Skeletal muscle tissue (tissue), 3 donors: ENCODE measurements at regions not wholly inside any gene's neighbourhood (a gene's known extent, or its start where the extent isn't known, plus 50 kb on each side); places are given as distances from the start of the nearest gene placed in this dataset.
A peak's percentile ranks its signal among the peaks of the same experiment; 100 is the strongest.
"Not testable (repeated sequence)": the region's sequence is repeated elsewhere in the genome, so short reads cannot be mapped to it uniquely, and the experiment has no call there.

ENCODE experiments used
- H3K27ac ChIP-seq: one replicate; pipeline ENCODE4 v1.7.0; 2013; ENCODE audit warnings: mild to moderate bottlenecking, low read depth, low read length, inconsistent platforms
- H3K27me3 ChIP-seq, 3 donors: one replicate each; pipeline ENCODE4 v1.7.0; 2013; ENCODE audit warnings: low read length in 3 of 3; ENCODE audit not compliant: control insufficient read depth in 3 of 3, insufficient read depth in 3 of 3
- H3K36me3 ChIP-seq, 3 donors: one replicate each; pipeline ENCODE4 v1.7.0; 2013; ENCODE audit warnings: low read length in 3 of 3; ENCODE audit not compliant: control insufficient read depth in 3 of 3, insufficient read depth in 3 of 3
- H3K4me1 ChIP-seq, 3 donors: one replicate each; pipeline ENCODE4 v1.7.0; 2013; ENCODE audit warnings: low read length in 3 of 3, mild to moderate bottlenecking in 3 of 3; ENCODE audit not compliant: control insufficient read depth in 3 of 3, insufficient read depth in 3 of 3
- H3K4me3 ChIP-seq, 3 donors: one replicate each; pipeline ENCODE4 v1.7.0; 2013; ENCODE audit warnings: low read length in 3 of 3
- H3K9ac ChIP-seq, 3 donors: one replicate each; pipeline ENCODE4 v1.7.0; 2013; ENCODE audit warnings: low read length in 3 of 3, mild to moderate bottlenecking in 3 of 3, moderate library complexity in 2 of 3, low read depth in 1 of 3
- H3K9me3 ChIP-seq, 3 donors: one replicate each; pipeline ENCODE4 v1.7.0; 2013; ENCODE audit warnings: low read length in 3 of 3; ENCODE audit not compliant: control insufficient read depth in 3 of 3
- donor health status: Osteomylitis.

- H3K36me3 ChIP-seq, H3K9ac ChIP-seq, H3K4me1 ChIP-seq, H3K9me3 ChIP-seq, H3K27ac ChIP-seq, H3K27me3 ChIP-seq, H3K4me3 ChIP-seq: not testable (repeated sequence)
These were observed 638.3 kb upstream of the TPTE start for GRCh38 chr21:9883047-9883446.

DNA sequence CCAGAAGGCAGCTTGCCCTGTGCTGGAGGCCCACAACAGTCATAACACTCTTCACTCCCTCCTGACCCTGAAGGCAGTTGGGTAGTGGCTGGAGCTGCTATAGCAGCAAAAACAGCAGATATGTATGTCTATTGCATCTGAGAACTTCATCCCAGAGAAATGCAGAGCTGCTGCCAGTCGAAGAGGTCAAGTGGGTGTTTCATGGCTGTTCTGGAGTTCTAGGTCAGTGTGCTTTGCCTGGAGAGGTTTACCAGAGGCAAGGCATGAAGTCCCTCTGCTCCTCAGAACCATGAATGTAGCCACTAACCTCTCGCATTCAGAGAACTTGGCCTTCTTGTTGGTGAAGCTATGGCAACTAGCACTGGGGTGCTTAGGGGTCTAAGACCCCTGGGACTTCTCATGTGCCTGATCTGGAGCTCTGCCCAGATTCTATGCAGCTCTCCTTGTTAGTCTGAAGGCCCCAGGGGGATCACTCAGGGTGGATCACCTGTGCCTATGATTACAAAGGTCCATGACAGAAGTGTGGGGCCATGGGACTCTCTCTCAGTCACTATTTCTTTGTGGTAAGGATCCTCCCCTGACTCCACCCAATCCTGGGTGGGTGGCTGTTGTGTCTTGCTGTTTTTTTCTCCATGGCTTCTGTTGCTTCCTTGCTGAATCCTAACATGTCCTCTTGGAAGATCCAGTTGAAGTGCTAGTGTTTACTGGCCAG is 637.7 kb upstream of the TPTE start:
- peak overlapping the region in 1 of 3 donors; percentile 3 for H3K4me3 ChIP-seq

GRCh38 chr21:9888500-9888899 is 632.9 kb upstream of the TPTE start:
- H3K4me1 ChIP-seq, H3K27ac ChIP-seq, H3K9me3 ChIP-seq, H3K9ac ChIP-seq, H3K4me3 ChIP-seq, H3K36me3 ChIP-seq, H3K27me3 ChIP-seq: not testable (repeated sequence)

More for the DNA sequence above, 637.7 kb upstream of the TPTE start:
- not testable (repeated sequence) for H3K4me1 ChIP-seq, H3K27ac ChIP-seq, H3K27me3 ChIP-seq, H3K9me3 ChIP-seq, H3K9ac ChIP-seq, H3K36me3 ChIP-seq

- not testable (repeated sequence) for H3K9ac ChIP-seq, H3K4me3 ChIP-seq, H3K36me3 ChIP-seq, H3K9me3 ChIP-seq, H3K27me3 ChIP-seq, H3K4me1 ChIP-seq, H3K27ac ChIP-seq
These were observed 617.8 kb upstream of the TPTE start for GRCh38 chr21:9903579-9903978.

GRCh38 chr21:9914135-9914534 is 607.2 kb upstream of the TPTE start:
- H3K9me3 ChIP-seq, H3K4me1 ChIP-seq, H3K9ac ChIP-seq, H3K36me3 ChIP-seq, H3K4me3 ChIP-seq, H3K27ac ChIP-seq, H3K27me3 ChIP-seq: not testable (repeated sequence)

- H3K9ac ChIP-seq, H3K4me1 ChIP-seq, H3K4me3 ChIP-seq, H3K9me3 ChIP-seq, H3K36me3 ChIP-seq, H3K27me3 ChIP-seq, H3K27ac ChIP-seq: not testable (repeated sequence)
These were observed 601.9 kb upstream of the TPTE start for GRCh38 chr21:9919446-9919845.

DNA sequence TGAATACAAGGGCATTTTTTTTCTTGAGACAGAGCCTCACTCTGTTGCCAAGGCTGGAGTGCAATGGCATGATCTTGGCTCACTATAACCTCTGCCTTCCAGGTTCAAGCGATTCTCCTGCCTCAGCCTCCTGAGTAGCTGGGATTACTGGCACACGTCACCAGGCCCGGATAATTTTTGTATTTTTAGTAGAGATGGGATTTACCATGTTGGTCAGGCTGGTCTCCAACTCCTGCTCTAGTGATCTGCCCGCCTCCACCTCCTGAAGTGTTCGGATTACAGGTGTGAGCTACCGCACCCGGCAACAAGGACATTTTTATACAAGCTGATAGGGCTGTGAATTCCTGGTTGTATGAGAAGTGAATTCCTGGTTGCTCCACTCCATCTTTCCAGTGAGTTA is 577.7 kb upstream of the TPTE start:
- not testable (repeated sequence) for H3K4me1 ChIP-seq, H3K9ac ChIP-seq, H3K36me3 ChIP-seq, H3K27ac ChIP-seq, H3K27me3 ChIP-seq, H3K4me3 ChIP-seq
- peaks cover 0 to 11% (median 2%) of the 10 kb centered on the region in 3 donors for H3K9me3 ChIP-seq

GRCh38 chr21:9946057-9946456 is 575.3 kb upstream of the TPTE start:
- H3K4me1 ChIP-seq, H3K4me3 ChIP-seq, H3K27me3 ChIP-seq, H3K36me3 ChIP-seq, H3K27ac ChIP-seq, H3K9ac ChIP-seq: not testable (repeated sequence)
- H3K9me3 ChIP-seq, result peaks cover 0 to 11% (median 2%) of the 10 kb centered on the region in 3 donors

DNA sequence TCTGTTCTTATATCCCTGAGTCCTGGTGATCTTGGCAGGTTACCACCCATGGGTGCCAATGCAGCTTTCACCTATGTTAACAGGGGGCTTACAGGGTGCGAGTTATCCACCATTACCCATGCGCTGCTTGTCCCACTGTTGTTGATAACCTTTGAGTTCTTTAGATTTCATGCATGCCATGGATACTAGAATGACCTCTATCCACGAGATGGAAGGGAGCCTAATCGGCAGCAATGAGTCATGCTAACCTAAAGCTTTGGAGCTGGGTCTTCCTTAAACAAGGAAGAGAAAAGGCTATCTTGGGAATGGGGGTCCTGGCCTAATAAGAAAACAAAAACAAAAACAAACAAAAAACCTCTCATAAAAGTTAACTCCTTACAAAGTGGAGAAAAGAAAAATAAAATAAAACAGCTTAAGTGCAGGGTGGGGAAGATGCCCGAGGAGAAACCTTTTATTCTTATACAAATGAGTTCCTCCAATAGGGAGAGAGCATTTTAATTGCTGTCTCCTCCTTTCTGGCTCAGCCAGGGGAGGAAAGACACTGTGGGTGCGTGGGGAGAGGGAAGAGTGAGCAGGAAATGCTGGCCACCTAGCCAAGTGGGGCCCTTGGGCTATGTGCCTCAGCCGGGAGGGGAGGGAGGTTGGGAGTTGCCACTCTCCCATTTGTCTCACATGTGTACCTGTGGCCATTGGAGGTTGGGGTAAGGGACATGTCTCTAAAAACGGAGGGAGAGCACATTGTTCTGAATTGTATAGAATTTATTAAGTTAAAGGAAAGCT is 571.7 kb upstream of the TPTE start:
- not testable (repeated sequence) for H3K9ac ChIP-seq, H3K27me3 ChIP-seq, H3K9me3 ChIP-seq, H3K4me3 ChIP-seq, H3K27ac ChIP-seq, H3K36me3 ChIP-seq, H3K4me1 ChIP-seq

GRCh38 chr21:9950363-9950762 is 571.0 kb upstream of the TPTE start:
- H3K27me3 ChIP-seq, H3K4me1 ChIP-seq, H3K9me3 ChIP-seq, H3K36me3 ChIP-seq, H3K4me3 ChIP-seq, H3K27ac ChIP-seq, H3K9ac ChIP-seq: not testable (repeated sequence)
